ENCODE measurements at regions not wholly inside any gene's neighbourhood (a gene's known extent, or its start where the extent isn't known, plus 50 kb on each side); places are given as distances from the start of the nearest gene placed in this dataset.
"Not testable (repeated sequence)": the region's sequence is repeated elsewhere in the genome, so short reads cannot be mapped to it uniquely, and the experiment has no call there.

DNA sequence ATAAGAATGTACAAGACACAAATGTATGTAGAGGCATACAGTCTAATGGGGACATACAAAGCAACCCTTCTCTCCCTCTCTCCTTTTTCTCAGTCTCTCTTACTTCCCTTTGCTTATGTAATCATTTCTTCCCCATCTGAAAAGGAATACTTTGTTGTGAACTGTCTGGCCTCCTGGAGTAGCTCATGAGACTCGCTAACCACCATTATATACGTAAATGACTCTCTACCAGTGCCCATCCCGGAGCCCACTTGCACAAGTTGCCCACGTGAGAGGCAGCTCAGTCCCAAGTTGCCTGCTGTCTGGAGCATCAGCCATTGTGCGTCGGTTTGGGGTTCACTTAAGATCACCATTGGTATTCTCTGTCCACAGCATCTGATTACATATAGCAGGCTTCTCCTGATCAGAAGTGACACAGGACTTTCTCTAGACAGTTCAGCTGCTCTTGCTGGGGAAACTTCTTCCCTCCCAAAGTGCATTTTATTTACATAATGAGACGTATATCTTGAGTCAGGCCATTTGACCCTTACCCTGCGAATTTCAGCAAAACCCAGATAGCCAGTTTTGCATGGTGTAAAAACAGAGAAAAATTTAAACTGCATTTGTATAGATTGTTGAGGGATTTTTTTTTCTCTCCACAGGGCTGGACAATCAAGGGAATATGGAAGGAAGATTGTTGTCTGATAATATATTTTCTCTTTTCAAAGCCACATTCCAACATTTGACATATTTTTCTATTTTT is 220.7 kb upstream of the EGLN3 start:
- DNase-seq, result no peak

DNA sequence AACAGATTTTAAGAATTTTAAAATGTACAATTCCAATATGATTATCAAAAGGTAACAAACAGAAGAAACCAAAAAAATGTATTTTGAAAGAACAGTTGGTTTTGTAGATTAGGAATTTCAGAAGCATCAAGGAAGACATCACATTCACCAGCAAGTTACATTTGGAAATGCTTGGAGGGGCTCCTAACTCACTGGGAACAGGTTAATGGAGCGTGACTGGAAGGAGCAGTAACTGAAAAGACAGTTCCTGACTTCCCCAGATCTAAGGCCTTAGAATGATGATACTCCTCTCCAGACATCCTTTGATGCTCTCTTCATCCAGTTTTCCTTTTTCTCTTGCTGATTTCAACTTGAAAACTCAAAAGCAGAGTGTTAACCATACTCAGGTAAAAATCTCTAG is 220.0 kb upstream of the EGLN3 start:
- DNase-seq, result no peak

DNA sequence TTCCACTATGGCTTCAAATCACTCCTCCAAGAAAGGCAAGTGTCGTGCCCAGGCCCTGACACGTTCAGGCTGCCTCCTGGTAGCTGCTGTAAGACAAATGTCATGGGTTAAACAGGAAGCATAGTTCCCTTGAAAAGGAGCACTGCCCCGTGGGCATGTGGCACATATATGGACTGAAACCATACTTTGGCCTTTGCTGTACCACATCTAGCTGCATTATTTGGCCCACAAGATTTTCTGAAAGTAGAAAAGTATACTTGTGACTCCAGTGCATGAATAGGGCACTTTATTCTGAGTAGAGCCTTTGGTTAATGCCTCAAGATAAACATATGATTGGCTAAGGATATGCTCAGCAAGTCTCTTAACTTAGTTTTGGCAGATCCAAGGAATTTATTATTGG is 218.7 kb upstream of the EGLN3 start:
- DNase-seq, result no peak

DNA sequence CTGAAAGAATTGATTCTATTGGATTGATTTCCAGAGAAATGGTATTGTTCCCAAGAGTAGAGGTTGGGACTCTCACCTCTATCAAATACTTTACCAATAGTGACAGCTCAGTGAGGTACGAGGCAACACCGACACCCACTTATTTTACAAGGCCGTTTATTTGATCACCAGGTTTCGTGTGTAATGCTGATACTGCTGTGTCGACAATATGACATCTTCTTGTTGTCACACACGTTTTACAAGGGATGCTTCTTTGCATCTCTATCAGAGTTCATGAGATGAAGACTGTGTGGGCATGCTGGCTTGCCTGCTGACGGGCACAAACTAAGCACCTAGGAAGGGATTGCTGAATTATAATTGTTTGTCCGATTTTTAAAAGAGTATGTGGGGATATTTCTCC is 217.8 kb upstream of the EGLN3 start:
- no peak for DNase-seq

DNA sequence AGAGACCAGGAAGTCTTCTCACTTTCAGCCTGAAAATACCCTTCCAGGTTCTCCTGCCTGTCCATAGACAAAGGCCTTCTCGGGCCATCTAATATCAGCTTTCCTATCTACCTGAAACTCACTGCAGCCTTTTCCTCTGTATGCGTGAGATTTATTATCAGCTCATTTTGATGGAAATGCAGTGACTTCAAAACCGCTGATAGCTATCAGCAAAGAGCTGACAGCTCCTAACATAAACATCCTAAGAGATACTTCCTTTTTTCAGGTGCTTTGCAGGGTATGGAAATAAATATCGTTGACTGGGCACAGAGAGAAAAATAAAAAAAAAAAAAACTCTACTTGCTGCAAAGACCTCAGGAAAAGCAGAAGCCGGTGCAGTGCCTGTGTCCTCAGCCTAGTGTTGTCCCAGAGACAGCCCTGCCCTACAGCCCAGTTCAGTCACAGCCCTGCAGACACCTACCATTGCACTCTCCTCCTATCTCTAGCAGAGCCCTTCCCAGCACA is 215.0 kb upstream of the EGLN3 start:
- DNase-seq, result no peak

DNA sequence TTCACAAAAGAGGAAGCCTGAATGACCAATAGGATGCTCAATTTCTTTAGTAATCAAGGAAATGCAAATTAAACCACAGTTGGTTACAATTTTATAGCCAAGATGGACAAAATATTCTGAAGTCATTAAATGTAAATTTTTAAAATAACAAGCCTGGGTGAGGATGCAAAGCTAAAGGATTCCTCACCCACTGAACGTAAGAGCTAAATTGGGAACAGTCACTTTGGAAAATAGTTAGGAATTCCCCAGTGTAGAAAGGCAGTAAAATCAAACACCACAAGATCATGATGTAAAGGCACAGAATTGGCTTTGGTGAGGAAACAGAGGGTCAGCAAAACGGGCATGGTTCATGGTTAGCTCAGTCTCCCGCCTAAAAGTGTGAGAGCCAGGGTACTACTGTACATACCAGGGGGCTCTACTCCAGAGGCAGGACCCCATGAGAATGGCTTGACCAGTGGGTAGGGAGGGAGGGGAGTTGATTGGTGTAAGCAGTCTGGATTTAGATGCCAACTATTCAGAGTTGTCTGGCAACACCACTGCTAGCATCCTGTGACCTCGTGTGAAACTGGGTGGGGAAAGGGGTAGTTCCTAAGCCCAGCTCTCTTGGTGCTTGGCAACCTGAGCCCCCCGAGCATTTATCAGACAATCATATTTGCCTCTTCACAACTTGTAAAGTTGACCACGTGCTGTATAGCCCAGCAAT is 213.4 kb upstream of the EGLN3 start:
- no peak for DNase-seq

DNA sequence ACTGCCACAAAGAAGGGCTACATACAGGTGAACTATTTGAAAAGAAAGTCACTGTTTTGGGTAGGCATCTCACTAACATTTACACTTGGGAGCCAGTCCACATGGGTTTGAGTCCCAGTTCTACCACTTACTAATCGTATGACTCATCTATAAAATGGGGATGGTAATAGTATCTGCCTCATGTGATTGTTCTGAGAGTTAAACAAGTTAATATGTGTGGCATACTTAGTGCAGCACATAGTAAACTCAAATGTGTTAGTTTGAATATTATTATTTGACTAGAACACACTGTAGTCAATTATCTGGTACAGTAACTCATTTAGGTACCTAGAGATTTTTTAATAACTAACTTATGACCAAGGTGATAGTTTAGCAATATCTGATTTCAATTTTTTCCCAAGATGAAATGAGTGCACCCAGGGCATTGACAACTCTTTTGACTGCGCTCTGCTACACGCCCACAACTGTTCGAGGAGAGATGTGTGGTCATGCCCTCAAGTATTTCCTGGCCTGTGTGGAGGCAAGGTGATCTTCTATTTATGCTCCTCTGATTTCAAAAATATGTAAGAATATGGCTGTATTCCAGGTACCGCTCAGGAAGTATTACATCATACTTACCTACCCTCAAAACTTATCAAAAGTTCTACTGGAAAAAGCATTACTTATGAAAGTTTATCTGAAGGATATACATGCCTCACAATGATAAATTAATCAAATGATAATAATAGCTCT is 210.6 kb upstream of the EGLN3 start:
- no peak for DNase-seq

DNA sequence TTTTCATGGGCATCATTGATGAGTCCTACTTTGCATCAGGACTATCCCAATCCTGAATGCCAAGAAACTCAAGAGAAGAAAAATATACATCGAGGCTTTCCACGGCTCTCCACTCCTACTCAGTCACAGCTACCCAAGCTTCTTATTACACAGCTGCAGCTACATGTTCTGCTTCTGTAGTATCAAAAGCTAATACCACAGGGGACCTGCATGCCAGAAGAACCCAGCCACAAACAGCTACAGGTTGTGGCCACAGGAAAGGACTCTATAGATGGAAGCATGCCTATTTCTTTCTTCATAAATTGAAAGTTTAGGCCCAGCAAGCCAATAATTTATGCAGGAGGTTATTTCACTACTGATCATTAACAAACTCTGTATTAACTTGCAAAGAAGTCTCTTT is 209.7 kb upstream of the EGLN3 start:
- no peak for DNase-seq

DNA sequence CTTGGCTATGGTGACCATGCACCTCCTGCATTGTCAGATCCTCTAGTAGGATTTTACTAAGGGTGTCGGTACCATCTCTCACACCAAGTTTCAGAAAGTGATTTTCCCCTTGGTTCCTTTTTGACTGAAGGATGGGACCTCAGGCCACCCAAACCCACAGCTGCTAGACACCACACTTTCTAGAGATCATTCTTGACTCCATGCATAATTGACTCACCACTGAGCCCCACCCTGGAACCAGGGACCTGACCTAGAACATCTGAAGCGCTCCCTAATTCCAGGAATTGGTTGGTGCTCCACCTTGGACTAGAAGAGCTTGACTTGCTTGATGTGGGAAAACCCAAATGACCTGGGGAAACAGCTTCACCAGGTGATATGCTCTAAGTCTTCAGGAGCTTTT is 206.8 kb upstream of the EGLN3 start:
- no peak for DNase-seq

DNA sequence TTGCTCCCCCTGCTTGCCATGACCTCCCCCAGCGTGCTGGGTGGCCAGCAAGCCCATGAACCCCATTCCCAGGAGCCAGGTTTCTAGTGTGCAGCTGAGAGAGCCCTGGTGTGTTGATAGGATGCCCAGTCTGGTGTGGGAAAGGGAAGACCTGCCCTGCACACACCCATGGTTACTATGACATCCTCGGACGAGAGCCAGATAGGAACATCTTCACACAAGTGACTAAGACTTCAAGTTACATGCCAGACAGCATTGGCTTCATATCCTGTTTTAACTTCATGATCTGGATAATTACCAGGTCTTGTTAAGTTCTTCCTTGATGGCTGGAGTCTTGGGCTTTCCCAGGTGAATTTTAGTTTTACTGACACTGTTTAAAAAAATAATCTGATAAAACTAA is 196.6 kb upstream of the EGLN3 start:
- DNase-seq, result no peak

DNA sequence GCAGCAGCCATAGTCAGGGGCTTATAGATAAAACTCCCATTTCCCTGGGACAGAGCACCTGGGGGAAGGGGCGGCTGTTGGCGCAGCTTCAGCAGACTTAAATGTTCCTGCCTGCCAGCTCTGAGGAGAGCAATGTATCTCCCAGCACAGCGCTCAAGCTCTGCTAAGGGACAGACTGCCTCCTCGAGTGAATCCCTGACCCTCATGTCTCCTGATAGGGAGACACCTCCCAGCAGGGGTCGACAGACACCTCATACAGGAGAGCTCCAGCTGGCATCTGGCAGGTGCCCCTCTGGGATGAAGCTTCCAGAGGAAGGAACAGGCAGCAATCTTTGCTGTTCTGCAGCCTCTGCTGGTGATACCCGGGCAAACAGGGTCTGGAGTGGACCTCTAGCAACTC is 189.3 kb upstream of the EGLN3 start:
- not testable (repeated sequence) for DNase-seq

DNA sequence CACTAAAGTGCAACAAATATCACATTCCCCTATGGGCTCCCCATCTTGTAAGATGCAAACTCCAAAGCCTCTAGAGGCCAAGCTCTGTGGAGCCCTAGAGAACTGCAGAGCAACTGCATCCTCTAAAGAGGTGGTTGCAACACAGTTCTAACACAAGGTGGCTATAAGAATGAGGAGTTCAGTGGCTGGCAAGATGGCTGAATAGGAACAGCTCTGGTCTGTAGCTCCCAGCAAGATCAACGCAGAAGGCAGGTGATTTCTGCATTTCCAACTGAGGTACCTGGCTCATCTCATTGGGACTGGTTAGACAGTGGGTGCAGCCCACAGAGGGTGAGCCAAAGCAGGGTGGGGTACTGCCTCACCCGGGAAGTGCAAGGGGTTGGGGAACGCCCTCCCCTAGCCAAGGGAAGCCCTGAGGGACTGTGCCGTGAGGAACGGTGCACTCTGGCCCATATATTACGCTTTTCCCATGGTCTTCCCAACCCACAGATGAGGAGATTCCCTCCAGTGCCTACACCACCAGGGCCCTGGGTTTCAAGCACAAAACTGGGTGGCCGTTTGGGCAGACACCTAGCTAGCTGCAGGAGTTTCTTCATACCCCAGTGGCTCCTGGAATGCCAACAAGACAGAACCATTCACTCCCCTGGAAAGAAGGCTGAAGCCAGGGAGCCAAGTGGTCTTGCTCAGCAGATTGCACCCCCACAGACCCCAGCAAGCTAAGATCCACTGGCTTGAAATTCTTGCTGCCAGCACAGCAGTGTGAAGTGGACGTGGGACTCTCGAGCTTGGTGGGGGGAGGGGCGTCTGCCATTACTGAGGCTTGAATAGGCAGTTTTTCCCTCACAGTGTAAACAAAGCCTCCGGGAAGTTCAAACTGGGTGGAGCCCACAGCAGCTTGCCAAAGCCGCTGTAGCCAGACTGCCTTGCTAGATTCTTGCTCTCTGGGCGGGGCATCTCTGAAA is 188.6 kb upstream of the EGLN3 start:
- DNase-seq, result peak; percentile 80

DNA sequence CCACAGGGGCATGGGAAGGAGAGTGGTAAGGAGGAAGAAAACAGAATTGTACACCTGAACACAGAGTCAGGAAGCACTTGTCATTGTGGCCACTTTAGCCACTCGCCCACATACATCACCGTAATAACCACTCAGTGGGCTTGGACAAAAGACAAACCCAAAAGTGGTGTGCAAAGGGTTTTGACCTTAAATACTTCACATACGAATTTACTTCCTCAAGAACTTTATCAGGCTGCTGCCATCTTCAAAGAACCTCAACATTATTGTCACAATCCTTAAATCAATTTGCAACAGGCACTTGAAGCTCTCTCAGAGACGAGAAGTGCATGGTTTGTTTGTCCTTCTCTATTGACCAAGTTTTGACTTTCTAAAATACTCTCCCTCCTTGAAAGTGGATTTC is 187.3 kb upstream of the EGLN3 start:
- peak; percentile 87 for DNase-seq

DNA sequence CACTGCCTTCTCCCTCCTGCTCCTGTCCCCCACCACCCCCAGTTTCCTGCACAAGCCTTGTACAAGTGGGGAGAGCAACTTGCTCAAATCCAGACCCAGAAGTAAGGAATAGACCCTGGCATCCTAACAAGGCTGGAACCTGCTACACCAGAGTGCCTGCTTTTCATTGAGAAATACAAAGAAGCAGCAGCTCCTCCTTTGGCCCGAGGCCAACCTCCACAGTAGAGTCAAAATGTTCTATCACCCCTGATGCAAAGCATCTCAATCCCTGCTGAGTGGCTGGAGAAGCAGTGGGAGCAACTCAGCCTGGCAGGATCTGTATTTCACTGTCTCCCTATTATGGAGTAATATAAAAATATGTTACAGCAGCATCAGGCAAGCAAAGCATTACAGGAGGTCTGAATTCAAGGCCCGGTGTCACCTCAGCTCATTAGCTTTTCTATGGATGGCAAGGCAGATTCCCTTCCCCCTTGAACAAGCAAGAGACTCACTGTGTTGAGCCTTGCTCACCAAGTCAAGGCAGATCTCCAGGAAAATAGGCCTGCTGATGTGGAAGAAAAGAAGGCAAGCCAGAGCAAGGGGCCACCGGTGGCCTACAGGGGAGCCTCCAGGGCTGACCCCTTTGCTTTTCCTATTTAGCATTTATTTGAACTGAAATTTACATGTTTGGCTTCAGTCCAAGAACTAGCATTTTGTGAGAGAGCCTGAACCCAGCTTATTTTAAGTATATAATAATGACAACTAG is 186.3 kb upstream of the EGLN3 start:
- peak; percentile 65 for DNase-seq

DNA sequence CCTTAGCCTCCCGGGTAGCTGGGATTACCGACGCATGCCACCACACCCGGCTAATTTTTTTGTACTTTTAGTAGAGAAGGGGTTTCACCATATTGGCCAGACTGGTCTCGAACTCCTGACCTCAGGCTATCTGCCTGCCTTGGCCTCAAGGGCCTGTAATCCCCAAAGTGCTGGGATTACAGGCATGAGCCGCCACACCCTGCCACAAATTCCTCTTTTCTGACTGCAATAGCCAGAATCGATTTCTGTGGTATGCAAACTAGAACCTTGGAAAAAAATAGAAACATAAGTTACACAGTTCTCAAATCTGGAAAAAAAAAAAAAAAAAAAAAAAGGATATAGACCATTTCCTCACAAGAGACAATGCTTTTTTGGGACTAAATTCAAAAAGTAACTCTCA is 184.6 kb upstream of the EGLN3 start:
- DNase-seq, result no peak

DNA sequence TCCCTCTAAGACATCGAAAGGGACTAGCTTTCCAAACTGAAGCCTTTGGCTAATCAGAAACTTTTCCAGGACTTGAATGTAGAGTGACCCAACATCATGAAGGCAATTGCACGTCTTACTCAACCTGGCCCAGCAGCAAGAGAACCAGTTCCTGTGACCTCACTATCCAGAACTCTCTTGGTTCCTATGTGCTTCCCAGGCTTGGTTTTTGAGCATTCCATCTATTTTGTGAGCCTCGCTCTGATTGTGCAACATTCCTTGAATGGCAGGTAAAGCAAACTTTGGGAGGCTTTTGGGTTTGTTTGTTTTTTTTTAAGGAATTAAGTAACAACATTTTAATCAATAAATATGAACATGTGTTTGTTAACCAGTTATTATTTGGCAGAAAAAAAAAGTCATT is 183.6 kb upstream of the EGLN3 start:
- DNase-seq, result no peak

DNA sequence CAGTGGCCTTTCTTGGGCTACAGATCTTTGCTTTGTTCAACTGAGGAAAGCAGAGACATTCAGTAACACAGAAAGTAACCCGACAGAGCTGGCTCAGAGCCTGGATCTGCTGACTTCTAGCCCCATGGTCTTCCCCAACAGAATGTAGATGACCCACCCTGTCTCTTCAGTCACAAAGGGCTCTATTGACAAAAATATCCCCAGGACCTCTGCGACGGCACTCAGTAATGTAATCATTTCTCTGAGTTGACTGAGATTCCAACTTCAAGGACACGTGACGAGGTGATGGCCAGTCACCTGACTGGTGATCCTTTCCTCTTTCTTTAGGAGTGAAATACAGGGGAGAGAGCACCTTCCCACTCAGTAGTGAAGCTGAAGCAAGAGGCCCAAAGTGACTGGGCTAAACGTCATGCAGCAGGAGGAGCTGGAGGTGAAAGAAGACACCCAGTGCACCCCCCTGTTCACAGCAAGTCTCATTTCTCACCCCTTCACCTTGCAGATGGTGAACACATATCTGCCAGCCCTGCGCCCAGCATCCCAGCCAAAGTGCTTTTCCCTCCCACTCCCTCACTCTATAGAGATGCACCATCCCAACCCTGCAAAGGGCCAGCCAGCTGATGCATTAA is 179.2 kb upstream of the EGLN3 start:
- no peak for DNase-seq

DNA sequence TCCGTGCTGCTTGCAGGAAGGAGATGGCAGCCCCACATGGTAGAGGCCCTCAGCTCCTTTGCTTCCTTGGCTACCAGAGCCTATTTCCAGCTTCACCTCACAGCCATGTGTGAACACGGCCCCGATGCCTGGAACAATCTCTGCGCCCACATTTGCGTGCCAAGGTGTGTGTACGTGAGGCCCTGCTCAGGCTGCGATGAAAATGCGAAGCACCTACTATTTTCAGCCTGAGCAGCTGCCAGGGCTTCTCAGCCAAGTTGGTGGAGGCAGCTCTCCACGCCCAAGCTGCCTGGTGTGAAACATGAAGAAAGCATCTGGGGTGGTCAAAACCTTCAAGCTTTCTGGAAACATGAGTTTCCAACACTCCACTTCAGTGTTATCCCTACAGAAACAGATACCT is 177.8 kb upstream of the EGLN3 start:
- no peak for DNase-seq

DNA sequence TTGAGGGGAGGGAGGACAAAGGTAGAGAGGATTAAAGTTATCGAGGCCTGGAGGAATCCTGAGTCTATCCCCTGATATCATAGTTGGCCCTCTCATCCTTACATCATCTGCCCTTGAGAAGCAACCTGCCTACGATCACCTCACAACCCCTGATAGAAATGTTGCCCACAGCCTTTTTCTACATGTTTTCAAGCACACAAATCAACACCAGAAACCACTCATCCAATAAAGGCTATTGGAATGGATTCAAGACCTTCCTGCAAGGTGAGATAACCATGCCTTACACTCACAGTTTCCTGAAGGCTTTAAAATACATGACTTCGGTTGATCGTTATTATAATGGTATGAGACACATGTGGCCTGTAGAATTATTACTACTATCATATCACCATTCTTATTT is 175.7 kb upstream of the EGLN3 start:
- DNase-seq, result no peak

DNA sequence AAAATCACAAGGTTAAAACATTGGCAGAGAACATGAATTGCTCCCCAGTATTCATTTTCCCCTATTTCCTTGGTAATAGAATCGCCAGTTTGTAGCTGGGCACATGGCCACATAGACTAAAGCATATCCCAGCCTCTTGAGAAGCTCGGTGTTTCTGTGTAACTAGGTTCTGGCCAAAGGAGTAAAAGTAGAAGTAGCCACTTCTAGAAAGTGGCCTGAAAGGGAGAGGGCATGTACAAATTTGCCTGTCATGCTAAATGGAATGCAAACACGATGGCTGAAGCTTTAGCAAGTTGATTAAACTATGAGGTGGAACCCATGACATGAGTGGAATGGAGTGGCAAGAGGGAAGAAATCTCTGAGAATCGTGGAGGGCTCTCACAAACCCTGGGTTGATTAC is 173.7 kb upstream of the EGLN3 start:
- DNase-seq, result no peak

DNA sequence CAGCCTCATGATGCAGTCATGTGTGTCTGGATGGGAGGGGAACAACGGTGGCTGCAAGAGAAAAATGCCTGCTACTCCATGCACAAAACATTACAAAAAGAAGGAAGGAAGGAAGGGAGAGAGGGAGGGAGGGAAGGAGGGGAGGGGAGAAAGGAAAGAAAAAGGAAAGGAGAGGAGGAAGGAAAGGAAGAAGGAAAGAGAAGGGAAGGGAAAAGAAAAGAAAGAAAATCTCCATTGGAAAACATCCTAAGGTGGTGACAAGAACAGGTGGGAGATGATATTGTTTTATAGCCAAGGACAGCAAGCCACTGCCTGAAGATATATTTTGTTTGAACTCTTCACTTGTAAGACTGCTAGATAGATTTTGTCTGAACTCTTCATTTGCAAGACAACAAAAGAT is 171.8 kb upstream of the EGLN3 start:
- no peak for DNase-seq

DNA sequence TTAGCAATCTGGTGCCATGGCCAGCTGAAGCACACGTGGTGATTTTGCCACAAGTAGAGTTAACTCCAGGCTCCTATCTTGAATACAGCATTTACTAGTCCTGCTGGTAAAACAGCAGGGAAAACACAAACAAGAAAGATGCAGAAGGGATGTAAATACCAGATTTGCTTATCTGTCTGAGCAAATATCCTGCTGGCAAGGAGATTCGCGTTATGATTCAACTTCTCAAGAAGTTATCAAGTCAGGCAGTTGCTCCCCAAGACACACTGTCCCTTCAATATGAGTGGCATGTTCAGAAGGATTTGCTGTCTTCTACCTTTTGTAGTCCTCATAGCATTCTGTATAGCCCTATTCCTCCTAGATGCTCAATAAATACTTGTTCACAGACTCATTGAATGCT is 171.2 kb upstream of the EGLN3 start:
- no peak for DNase-seq
